GM12878 (cell line): ENCODE measurements at regions not wholly inside any gene's neighbourhood (a gene's known extent, or its start where the extent isn't known, plus 50 kb on each side); places are given as distances from the start of the nearest gene placed in this dataset.
A peak's percentile ranks its signal among the peaks of the same experiment; 100 is the strongest.

ENCODE experiments used
- CBX5 ChIP-seq: sonication (generic); IDR thresholded peaks from 2 replicates; pipeline ENCODE4 v1.6.1; 2016; ENCODE audit warnings: low read depth, moderate library complexity, mild to moderate bottlenecking, inconsistent platforms
- DPF2 ChIP-seq: fragments of 450-650 bp; IDR thresholded peaks from 2 replicates; pipeline ENCODE4 v1.6.1; 2017; ENCODE audit warnings: mild to moderate bottlenecking
- EED ChIP-seq: sonication (generic); IDR thresholded peaks from 2 replicates; pipeline ENCODE4 v1.6.1; 2016; ENCODE audit warnings: antibody characterized with exemption, low read depth
- GABPA ChIP-seq: IDR thresholded peaks from 2 replicates; pipeline ENCODE4 v1.6.1; 2014; ENCODE audit warnings: antibody characterized with exemption, low read depth, mild to moderate bottlenecking, inconsistent platforms
- HDAC6 ChIP-seq: fragments of 200-600 bp; sonication (generic); IDR thresholded peaks from one replicate; pipeline ENCODE4 v1.8.0; 2017; ENCODE audit warnings: antibody characterized with exemption; ENCODE audit not compliant: unreplicated experiment
- HDGF ChIP-seq: fragments of 450-650 bp; IDR thresholded peaks from 2 replicates; pipeline ENCODE4 v1.6.1; 2016; ENCODE audit warnings: antibody characterized with exemption
- JUNB ChIP-seq: IDR thresholded peaks from 2 replicates; pipeline ENCODE4 v1.6.1; 2016; ENCODE audit warnings: antibody characterized with exemption, mild to moderate bottlenecking
- JUND ChIP-seq: IDR thresholded peaks from 2 replicates; pipeline ENCODE4 v1.6.1; 2012; ENCODE audit warnings: low read depth, mild to moderate bottlenecking, low read length, improper control_type of control experiment, moderate library complexity
- KLF5 ChIP-seq: fragments of 450-650 bp; IDR thresholded peaks from 2 replicates; pipeline ENCODE4 v1.6.1; 2014; ENCODE audit warnings: mild to moderate bottlenecking; ENCODE audit not compliant: partially characterized antibody
- MXI1 ChIP-seq: fragments of 150-350 bp; IDR thresholded peaks from 2 replicates; pipeline ENCODE4 v1.6.1; 2011; ENCODE audit warnings: low read depth, mild to moderate bottlenecking, inconsistent platforms, low read length, improper control_type of control experiment
- PAX5 ChIP-seq: IDR thresholded peaks from 2 replicates; pipeline ENCODE4 v1.6.1; 2011; ENCODE audit warnings: low read depth, low read length, borderline replicate concordance
- POLR2A ChIP-seq: IDR thresholded peaks from 2 replicates; pipeline ENCODE4 v1.6.1; 2011; ENCODE audit warnings: low read depth, mild to moderate bottlenecking, low read length
- RB1 ChIP-seq: fragments of 450-650 bp; formaldehyde crosslinking; IDR thresholded peaks from 2 replicates; pipeline ENCODE4 v1.6.1; 2017; ENCODE audit warnings: mild to moderate bottlenecking, borderline replicate concordance
- RBBP5 ChIP-seq: fragments of 200-600 bp; sonication (generic); conservative IDR thresholded peaks from 2 replicates; pipeline ENCODE4 v1.6.1; 2016
- SIN3A ChIP-seq: IDR thresholded peaks from 2 replicates; pipeline ENCODE4 v1.6.1; 2012; ENCODE audit warnings: low read depth, low read length, improper control_type of control experiment
- TAF1 ChIP-seq: IDR thresholded peaks from 2 replicates; pipeline ENCODE4 v1.6.1; 2011; ENCODE audit warnings: mild to moderate bottlenecking, low read depth, low read length, borderline replicate concordance
- YBX1 ChIP-seq: fragments of 450-650 bp; IDR thresholded peaks from 2 replicates; pipeline ENCODE4 v1.6.1; 2016; ENCODE audit warnings: antibody characterized with exemption
- ZNF24 ChIP-seq: fragments of 450-650 bp; IDR thresholded peaks from 2 replicates; pipeline ENCODE4 v1.6.1; 2017; ENCODE audit warnings: antibody characterized with exemption, mild to moderate bottlenecking
- TF ChIP-seq, protein P1 (sequence below): IDR thresholded peaks from 2 replicates; pipeline ENCODE4 v1.6.1; 2012; ENCODE audit warnings: low read length, inconsistent platforms
- TF ChIP-seq, protein P2 (sequence below): IDR thresholded peaks from 2 replicates; pipeline ENCODE4 v1.6.1; 2011; ENCODE audit warnings: borderline replicate concordance, low read depth, mild to moderate bottlenecking, moderate library complexity, low read length; ENCODE audit not compliant: insufficient read depth, poor library complexity, severe bottlenecking
- TF ChIP-seq, protein P3 (sequence below), 3 experiments: IDR thresholded peaks in 2 of 3; conservative IDR thresholded peaks in 1 of 3; 2 replicates each; pipeline ENCODE4 v1.5.1; 2011; ENCODE audit warnings: low read depth in 3 of 3, low read length in 3 of 3, mild to moderate bottlenecking in 3 of 3, control low read depth in 2 of 3, moderate library complexity in 2 of 3, inconsistent platforms in 1 of 3, mixed read lengths in 1 of 3; ENCODE audit not compliant: control insufficient read depth in 2 of 3, insufficient read depth in 1 of 3; ENCODE audit errors: extremely low read depth in 1 of 3
- TF ChIP-seq, protein P4 (sequence below): fragments of 450-650 bp; formaldehyde crosslinking; IDR thresholded peaks from 2 replicates; pipeline ENCODE4 v1.5.0; 2022; ENCODE audit warnings: mild to moderate bottlenecking, missing genetic modification characterization
- TF ChIP-seq, protein P5 (sequence below): fragments of 450-650 bp; IDR thresholded peaks from 2 replicates; pipeline ENCODE4 v1.6.1; 2016; ENCODE audit warnings: mild to moderate bottlenecking

DNA sequence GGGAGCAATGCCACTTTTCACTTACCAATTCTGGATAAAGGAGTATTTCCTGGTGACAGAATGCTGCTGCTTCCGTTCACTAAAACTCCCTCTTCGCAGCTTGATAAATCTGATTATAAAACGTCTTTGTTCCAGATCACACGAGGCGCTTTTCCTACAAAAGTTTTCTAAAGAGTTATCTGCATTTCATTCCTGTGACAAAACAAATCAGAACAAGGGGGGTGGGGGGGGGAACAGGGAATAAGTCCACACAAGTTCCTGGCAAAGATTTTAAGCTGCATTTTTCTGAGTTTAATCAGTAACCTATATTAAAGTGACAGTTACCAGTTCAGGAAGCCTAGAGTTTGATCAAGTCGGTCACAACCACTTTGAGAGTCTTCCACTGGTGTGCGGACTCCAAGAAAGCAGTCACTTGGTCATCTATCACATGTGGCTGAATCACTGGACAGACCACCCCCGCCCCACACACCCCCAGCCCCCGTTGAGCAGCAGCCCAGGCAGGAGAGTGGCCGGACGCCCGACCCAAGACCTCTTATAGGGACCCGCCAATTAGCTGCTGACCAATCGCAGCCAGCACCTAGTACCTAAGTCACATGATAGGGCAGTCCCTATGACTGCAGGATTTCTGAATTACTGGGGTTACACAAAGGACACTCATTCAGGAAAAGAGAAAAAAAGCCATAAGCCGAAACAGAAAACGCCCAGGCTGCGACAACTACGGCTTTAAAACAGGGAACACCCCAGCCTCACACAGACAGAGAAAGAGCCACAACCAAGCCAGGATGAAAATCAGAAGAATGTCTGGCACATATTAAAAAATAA is 569.3 kb upstream of the DIPK2B start (continued):
- TF ChIP-seq, protein P1, sequence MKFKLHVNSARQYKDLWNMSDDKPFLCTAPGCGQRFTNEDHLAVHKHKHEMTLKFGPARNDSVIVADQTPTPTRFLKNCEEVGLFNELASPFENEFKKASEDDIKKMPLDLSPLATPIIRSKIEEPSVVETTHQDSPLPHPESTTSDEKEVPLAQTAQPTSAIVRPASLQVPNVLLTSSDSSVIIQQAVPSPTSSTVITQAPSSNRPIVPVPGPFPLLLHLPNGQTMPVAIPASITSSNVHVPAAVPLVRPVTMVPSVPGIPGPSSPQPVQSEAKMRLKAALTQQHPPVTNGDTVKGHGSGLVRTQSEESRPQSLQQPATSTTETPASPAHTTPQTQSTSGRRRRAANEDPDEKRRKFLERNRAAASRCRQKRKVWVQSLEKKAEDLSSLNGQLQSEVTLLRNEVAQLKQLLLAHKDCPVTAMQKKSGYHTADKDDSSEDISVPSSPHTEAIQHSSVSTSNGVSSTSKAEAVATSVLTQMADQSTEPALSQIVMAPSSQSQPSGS = no peak
- TF ChIP-seq HDAC6 (no peak), YBX1 (no peak), SIN3A (0 out of 2 replicates have a peak, but pooled peaks have one; percentile 39), JUND (no peak), TAF1 (no peak), JUNB (no peak), ZNF24 (no peak), POLR2A (peak; percentile 65), PAX5 (no peak), KLF5 (no peak), RBBP5 (no peak), DPF2 (no peak), HDGF (no peak), MXI1 (no peak), GABPA (no peak), CBX5 (no peak), EED (no peak), RB1 (no peak)
- TF ChIP-seq, protein P2, sequence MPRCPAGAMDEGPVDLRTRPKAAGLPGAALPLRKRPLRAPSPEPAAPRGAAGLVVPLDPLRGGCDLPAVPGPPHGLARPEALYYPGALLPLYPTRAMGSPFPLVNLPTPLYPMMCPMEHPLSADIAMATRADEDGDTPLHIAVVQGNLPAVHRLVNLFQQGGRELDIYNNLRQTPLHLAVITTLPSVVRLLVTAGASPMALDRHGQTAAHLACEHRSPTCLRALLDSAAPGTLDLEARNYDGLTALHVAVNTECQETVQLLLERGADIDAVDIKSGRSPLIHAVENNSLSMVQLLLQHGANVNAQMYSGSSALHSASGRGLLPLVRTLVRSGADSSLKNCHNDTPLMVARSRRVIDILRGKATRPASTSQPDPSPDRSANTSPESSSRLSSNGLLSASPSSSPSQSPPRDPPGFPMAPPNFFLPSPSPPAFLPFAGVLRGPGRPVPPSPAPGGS = no peak
- TF ChIP-seq, protein P3, sequence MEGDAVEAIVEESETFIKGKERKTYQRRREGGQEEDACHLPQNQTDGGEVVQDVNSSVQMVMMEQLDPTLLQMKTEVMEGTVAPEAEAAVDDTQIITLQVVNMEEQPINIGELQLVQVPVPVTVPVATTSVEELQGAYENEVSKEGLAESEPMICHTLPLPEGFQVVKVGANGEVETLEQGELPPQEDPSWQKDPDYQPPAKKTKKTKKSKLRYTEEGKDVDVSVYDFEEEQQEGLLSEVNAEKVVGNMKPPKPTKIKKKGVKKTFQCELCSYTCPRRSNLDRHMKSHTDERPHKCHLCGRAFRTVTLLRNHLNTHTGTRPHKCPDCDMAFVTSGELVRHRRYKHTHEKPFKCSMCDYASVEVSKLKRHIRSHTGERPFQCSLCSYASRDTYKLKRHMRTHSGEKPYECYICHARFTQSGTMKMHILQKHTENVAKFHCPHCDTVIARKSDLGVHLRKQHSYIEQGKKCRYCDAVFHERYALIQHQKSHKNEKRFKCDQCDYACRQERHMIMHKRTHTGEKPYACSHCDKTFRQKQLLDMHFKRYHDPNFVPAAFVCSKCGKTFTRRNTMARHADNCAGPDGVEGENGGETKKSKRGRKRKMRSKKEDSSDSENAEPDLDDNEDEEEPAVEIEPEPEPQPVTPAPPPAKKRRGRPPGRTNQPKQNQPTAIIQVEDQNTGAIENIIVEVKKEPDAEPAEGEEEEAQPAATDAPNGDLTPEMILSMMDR (IDR thresholded peaks at IDR 0.05 in 2 of 3, conservative IDR thresholded peaks at IDR 0.05 in 1 of 3; ENCODE audit: control insufficient read depth in 2 of 3, extremely low read depth in 1 of 3, insufficient read depth in 1 of 3, low read depth in 3 of 3, low read length in 3 of 3) = no peak
- TF ChIP-seq, protein P4, sequence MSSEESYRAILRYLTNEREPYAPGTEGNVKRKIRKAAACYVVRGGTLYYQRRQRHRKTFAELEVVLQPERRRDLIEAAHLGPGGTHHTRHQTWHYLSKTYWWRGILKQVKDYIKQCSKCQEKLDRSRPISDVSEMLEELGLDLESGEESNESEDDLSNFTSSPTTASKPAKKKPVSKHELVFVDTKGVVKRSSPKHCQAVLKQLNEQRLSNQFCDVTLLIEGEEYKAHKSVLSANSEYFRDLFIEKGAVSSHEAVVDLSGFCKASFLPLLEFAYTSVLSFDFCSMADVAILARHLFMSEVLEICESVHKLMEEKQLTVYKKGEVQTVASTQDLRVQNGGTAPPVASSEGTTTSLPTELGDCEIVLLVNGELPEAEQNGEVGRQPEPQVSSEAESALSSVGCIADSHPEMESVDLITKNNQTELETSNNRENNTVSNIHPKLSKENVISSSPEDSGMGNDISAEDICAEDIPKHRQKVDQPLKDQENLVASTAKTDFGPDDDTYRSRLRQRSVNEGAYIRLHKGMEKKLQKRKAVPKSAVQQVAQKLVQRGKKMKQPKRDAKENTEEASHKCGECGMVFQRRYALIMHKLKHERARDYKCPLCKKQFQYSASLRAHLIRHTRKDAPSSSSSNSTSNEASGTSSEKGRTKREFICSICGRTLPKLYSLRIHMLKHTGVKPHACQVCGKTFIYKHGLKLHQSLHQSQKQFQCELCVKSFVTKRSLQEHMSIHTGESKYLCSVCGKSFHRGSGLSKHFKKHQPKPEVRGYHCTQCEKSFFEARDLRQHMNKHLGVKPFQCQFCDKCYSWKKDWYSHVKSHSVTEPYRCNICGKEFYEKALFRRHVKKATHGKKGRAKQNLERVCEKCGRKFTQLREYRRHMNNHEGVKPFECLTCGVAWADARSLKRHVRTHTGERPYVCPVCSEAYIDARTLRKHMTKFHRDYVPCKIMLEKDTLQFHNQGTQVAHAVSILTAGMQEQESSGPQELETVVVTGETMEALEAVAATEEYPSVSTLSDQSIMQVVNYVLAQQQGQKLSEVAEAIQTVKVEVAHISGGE (CRISPR knock-in tag) = no peak
- TF ChIP-seq, protein P5, sequence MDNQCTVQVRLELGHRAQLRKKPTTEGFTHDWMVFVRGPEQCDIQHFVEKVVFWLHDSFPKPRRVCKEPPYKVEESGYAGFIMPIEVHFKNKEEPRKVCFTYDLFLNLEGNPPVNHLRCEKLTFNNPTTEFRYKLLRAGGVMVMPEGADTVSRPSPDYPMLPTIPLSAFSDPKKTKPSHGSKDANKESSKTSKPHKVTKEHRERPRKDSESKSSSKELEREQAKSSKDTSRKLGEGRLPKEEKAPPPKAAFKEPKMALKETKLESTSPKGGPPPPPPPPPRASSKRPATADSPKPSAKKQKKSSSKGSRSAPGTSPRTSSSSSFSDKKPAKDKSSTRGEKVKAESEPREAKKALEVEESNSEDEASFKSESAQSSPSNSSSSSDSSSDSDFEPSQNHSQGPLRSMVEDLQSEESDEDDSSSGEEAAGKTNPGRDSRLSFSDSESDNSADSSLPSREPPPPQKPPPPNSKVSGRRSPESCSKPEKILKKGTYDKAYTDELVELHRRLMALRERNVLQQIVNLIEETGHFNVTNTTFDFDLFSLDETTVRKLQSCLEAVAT = no peak
